Activated CD4-positive, alpha-beta T cell treated with anti-CD3 and anti-CD28 coated beads, Interleukin-10, Interleukin-2, amounts not matched to agents 100 ng/mL and 50 ng/mL, durations not matched to agents 16 hours and 8 hours (primary cell): ENCODE measurements at regions not wholly inside any gene's neighbourhood (a gene's known extent, or its start where the extent isn't known, plus 50 kb on each side); places are given as distances from the start of the nearest gene placed in this dataset.

ENCODE experiments used
- DNase-seq: peaks from one replicate; pipeline ENCODE4 v3.0.0-alpha.2; 2020

DNA sequence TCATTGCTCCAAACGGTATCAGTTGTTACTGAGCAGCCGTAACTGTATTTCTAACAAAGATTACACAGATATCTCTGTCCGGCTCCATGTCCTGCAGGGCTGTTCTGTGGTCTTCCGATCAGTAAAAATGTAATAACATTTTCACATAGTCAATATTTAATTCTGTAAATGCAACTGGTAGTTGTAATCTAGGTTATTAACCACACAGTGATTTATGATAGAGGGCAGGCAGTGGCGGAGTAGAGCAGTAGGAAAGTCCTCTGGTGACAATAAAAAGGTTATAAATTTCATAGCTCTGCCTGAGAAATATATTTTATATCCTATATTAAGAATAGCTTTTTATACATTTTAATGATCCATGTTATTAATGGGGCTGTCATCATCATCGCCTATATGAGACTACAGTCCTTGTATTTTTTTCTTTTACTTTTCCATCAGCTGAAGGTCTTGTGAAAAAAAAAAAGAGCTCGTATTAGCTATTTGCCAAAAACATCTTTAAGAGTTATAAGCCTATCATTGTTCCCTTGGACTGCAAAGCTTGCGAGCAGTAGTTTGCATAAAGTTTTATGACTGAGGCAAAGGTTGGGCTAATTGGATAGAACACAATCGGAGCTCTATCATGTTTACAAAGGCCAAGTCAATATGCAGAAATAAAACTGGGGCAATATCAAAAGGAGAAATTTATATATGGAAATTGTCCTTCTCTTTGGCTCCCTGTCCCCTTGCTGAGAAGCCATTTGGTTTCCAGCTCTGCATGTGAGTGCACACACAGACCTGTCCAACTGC lies 648.0 kb downstream of the IRX1 start:
- no peak for DNase-seq

DNA sequence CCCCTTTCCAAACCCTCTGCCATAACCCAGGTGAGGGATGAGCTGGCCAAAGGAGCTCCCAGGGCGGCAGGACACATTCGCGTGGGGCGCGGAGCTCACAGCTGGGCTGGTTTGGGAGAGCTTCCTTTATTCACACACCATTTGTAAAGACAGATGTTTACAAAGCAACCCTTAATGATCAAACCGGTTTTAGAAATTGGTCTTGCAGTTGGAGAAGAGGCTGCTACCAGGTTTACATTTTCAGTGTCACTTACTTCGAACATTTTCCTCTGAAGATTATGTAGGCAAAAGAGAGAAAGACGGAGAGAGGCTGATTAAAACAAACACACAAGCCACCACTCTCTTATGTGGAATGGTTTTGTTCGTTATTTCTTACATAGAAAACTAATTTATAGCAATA lies 648.7 kb downstream of the IRX1 start:
- DNase-seq, result no peak

DNA sequence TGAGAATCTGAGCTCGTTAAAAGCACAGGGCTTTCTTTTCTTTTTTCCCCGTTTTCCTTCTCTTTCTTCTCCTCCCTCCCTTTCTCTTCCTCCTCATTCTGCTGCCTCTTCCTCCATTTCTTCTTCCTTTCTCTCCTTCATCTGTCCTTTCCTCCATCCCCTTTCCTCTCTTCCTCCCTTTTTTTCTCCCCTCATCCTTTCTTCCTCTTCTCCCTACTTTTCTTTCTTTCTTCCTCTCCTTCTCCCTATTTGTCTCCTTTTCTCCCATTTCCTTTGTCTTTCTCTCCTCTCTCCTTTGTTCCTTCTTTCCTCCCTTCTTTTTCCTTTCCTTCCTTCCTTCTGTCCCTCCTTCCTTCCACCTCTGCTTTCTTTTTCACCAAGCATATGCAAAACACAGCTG lies 649.4 kb downstream of the IRX1 start:
- DNase-seq, result no peak

DNA sequence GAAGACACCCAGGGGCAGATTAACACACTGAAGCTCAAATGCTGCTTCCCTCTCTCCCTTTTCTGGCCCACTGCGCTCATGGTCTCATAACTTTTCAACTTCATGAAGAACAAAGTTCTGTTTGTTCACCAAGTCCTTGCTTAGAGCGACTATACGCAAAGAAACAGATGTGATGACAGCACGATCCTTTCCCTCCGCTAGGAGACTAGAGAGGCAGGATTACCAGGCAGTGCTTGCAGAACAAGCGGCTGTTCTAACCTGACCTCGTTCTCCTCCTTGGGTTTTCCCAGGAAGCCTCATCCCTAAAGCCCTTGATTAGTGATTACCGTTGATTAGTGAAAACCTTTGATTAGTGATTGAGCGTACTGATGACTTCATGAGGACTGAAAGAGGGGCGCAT lies 649.9 kb downstream of the IRX1 start:
- DNase-seq, result no peak

DNA sequence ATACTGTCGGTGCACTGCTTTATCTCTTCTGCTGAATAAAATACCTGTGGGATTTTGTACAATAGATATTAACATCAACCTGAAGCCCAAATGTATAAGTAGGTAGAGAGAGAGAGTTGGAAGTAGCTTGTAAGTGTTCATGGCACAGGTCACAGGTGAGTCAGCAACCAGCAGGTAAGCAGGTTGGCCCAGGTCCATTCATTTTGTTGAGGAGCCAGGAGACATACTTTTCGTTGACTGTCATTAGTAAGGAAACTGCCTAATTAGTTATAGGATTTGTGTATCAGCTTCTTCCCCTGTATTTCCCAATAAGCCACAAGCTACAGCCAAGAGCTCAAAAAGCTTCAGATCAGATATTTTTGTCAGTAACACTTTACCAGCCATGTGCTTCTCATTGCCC lies 650.8 kb downstream of the IRX1 start:
- no peak for DNase-seq

DNA sequence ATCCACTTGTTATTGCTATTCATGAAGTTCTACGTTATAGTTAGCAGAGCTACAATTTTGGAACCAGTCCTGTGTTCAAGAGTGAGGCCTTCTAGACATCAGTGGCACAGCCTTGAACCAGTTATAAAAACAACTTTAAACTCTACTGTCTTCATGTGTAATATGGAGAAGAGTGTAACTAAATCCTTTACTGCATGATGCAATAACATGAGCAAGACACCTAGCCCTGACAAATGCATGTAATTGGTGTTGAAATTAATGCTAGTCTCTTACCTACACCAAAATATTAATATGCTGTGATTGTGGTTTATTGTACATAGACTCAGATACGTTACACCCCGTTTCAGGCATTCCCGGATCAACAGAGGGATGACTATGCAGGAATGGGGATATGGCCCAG lies 654.6 kb downstream of the IRX1 start:
- DNase-seq, result no peak

DNA sequence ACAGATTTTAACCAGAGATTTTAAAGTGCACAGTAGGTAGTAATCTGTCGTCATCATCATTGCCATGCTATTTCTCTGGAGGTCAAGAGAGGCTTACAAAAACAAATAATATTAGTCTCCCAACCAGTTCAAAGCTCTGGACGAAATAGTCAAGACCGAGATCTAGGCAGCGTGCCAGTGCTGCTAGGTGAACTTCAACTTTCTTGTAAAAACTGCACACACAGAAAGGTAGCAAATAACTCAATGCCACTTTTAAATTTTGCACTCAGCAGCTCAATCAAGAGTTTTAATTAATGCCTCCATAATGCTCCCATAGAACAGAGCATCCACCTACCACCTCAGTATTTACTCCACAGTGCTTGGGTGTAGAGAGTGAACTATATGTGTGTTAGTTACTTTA lies 656.8 kb downstream of the IRX1 start:
- no peak for DNase-seq

DNA sequence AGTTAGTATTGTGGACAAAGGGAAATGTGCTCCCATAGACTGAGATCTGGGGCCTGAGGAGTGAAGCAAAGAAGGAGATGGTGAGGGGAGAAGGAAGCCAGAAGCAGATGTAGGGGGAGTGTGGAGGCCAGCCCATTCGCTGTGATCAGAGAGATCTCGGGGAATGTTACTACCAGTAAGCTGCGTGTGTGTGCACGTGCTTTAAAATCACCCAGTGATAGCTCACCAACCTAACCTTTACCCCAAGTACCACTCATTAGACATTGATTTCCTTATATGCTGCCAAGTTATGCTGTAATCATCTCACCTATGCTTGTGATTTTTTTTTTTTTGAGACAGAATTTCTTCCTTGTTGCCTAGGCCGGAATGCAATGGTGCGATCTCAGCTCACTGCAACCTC lies 659.1 kb downstream of the IRX1 start:
- DNase-seq, result no peak

DNA sequence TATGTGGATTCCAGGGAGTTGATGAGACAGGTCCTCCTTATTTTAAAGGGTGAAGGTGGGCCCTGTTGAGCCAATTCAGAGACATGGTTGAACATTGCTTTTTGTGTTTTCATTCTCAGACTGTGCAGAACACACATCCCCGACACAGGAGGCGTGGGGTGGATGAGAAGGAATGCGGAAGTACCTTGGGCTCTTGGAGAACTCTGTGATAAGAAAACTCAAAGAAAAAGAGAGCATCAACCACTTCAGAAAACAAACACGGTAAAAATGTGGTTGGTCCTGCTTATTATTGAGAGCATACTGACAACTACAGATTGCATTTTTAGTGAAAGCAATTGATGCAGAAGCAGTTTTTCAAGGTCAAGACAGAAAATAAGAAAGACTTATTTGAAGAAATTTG lies 659.8 kb downstream of the IRX1 start:
- DNase-seq, result no peak

DNA sequence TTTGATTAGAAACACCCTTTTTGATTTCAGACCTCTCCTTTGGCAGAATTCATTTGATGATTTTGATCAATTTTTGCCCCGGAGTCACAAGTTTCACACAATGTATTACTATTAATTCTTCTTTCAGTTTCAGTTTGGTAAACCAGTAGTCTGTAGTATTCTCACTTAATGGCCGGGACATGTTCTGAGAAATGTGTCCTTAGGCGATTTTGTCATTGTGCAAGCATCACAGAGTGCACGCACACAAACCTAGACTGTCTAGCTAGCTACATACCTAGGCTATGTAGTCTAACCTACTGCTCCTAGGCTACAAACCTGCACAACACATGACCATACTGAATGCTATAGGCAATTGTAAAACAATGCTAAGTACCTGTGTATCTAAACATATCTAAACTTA lies 662.5 kb downstream of the IRX1 start:
- DNase-seq, result no peak

DNA sequence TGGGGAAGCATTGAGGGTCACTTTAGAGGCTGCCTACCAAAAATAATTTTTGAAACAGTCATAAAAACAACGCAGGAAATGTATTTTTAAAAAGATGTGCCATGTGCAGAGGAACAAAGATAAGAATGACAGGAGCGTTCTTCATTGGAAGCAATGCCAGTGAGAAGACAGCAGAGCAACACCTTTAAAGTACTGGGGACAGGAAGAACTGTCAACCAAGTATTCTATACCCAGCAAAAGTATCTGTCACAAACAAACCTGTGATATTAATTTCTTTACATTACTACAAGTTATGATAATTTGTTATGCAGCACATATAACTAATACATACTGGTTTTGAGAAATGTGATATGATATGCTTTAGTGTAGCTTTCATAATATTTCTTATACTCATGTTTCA lies 675.6 kb downstream of the IRX1 start:
- DNase-seq, result no peak

DNA sequence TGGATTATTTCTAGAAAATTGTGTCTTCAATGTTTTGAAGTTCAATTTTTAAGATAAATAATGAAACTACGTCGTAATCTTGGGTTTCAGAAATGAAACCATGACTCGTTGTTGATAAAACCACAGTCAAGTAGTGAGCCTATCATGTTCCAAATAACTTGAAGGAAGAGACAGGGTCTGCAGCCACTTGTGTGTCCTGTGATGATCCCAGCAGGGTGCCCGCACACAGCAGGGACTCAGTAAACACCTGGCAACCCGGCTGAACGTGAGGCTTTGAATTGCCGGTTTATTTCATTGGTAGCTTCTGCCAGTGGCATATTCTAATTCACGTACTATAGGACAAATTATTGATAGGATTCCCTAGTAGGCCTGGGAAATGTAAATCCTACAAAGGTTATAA lies 679.6 kb downstream of the IRX1 start:
- DNase-seq, result no peak

DNA sequence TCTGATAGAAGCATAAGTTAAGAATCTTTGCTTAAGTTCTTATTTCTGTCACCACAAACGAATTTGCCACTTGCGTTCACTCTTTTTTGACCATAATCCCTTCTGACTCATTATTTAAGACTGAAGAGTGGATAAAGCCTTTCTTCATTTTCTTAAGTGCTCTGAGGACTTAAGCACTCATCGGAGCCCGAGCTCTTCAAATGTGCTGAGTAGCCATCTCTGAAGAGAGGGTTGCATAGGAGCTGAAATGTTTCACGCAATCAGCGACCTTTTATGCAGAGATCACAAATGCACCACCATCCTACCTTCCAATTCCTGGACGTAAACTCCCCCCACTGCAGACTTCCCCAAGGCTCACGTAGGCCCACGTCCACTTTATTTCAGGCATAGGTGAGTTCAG lies 699.2 kb downstream of the IRX1 start:
- DNase-seq, result no peak

DNA sequence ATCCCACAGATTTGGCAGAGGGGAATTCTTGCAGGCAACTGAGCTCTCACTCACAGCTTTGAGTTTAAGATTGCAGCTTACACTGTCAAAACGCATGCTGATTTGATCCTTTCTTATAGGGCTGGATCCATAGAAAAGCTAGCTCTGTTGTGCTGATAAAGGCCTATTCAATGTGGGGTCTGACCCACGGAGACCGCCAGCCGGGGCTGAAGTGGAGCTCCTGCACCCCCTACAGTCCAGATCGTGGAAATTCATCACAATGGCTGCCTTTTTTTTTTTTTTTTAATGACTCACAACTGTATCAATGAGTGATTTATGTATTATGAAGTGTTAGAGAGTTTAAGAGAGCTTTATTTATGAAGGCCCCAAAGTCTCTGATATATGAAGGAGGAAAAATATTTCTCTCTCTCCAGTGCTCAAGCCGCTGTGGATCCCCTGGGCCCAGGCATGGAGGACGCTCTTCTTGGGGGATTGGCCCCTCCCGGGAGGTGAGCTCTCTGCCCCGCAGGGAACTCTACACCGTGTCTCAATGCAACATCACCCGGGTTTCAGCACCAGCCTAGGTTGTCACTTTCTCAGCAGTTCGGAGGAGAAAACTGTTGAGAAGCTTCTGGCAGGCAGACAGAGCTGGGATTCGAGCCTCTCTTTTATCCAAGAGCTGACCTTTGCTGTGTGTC lies 700.2 kb downstream of the IRX1 start:
- DNase-seq, result no peak

DNA sequence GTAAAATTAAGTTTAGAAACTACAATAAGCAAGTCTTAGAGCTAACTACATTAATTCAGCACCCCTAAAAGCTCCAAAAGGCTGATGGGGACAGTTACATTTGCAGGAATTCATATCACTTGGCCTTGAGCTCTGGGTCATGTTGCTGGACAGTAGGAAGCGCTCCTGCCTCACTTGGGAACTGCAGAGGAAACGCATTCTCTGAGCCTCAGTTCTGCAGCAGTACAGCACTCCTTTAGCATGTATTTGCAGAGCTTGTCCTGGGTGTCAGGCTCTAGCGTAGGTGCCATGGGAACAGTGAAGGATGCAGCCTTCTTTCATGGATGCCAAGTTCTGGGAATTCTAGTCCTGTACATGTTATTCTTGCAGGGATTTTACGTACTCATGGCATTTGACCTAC lies 710.4 kb downstream of the IRX1 start:
- no peak for DNase-seq

DNA sequence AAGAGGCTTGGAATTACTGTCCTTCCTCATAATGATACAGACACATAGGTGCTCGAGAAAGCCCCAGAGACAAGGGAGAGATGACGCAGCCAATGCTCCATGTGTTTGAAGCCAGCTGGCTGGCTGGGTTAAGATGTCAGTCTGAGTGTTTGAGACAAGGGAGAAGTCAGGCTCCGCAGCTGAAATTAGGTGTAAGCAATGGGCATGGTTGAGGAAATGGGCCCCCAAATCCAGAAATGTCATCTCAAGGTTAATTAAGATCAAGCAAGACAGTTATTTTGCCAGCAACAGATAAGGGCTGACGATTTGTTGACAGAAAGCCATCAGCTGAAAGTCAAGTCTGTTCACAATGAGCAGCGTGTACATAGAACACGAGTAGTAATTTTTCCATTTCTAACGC lies 713.4 kb downstream of the IRX1 start:
- no peak for DNase-seq

DNA sequence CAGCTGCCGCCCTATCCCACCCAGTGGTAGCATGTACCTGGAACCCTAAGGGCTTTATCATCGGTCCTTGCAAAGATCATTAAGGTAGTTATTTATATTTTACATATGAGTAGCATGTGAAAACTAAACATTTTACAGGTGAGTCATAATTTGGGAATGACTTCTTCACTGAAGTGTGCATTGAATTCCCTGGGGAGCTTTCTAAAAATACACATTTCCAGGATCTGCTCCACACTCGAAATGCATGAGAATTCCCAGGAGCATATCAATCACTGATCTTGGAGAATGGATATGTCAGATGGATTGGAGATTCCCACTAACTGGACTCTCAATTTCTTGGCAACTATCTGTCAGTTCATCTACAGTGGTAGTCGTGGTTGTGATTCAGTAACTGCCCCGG lies 717.5 kb downstream of the IRX1 start:
- DNase-seq, result no peak

DNA sequence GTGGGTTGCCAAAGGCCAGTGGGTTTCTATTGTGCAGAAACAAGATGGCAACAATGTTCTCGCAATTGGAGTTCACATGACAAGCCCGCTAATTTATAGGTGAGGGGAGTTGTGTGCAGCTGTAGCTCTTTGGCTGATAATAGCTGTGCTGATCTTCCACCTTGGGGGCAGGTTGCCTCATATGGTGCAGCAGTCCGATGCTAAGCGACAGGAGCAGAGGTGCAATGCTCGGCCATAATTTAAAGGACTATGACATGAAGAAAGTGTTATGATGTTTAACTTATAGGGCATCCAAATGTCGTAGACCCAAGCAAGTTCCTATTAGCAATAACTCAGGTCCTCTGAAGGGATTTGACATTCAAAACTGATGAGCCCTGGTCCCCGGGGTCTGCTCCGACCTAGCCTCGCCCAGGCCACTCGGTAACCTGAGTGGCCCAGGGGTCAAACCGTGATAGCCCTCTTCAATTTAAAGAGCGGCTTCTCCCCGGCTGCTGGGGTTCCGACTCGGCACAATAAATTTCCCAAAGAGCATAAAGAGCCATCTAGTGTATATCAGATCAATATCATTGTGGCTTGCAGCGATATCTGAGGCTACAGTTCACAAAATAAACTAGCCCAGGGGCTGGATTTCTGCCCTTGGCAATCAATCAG lies 724.0 kb downstream of the IRX1 start:
- DNase-seq, result no peak

DNA sequence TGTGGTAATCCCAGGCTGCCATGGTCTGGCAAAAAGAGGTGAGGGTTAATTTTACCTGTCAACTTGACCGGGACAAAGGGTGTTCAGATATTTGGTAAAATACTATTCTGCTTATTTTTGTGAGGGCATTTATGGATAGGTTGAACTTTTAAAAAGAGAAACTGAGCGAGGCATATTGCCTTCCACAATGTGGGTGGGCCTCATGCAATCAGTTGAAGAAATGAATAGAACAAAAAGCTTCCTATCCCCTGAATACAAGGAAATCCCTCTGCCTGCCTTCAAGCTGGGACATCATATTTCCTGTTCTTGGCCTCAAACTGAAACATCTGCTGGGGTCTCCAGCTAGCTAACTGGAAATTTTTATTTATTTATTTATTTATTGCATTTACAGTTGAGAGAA lies 734.7 kb downstream of the IRX1 start:
- DNase-seq, result no peak

DNA sequence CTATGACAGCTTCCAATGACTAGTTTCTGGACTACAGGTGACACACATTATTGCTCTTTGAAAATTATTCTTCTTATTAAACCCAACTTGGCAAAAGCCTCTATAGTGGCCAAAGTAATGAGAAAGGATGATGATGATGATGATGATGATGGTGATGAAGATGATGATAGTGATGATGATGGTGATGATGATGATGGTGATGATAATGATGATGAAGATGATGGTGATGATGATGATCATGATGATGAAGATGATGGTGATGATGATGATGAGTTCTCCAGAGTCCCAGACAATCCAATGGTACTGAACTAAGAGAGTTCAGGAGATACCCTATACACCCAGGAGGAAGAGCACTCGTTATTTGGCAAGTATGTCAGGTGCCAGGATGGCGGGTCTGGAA lies 739.4 kb downstream of the IRX1 start:
- no peak for DNase-seq

DNA sequence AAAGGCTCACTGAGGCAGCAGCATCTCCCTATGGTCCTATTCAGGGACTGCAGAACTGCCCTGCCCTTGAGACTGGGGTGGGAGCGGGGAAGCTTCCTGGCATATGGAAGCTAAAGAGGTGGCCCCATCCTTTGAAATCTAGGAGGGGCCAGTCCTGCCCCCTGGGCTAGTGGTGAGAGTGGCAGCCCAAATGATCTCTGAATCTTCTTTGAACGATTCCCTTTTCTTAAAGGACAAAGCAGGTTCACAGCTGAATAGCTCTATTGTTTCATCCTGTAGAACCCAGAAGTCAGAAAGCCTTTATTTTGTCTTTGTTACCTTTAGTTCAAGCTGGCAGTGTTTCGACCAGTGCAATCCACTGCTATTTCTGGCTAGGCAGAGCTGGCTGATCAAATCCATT lies 741.9 kb downstream of the IRX1 start:
- no peak for DNase-seq

DNA sequence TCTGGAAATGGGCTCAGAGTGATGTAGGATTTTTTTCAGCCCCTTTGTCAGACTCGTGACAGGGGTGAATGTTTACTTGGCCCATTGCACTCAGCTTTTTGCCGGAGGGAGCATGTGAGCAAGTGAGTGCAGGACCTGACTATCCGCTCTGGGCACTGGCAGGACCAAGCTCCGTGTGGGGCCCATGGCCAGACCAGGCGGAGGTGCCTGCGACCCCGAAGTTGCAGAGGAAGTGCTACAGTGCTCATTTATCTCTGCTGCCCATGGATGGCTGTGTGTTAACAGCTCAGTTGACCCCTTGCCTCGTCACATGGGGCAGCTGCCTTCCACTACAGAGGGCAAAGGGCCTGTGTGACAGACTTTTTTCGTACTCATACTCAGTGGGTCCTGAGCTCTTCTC lies 744.3 kb downstream of the IRX1 start:
- no peak for DNase-seq

DNA sequence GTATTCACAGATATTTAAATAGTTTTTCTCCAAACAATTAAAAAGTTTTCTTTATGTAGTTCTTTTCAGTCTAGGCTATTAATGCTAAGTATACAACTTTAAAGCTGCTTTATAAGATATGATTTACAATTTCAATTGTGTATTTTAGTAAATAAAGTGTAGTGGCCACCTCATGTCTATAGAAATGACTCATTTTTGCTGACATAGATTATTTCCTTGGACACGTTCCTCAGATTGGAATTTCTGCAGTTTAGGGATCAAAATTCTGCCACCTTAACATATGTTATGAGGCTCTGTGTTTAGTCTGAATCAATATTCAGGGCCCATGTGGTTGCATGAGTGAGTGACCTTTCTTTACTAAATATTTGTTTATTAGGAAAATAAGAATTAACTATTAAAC lies 750.2 kb downstream of the IRX1 start:
- no peak for DNase-seq

DNA sequence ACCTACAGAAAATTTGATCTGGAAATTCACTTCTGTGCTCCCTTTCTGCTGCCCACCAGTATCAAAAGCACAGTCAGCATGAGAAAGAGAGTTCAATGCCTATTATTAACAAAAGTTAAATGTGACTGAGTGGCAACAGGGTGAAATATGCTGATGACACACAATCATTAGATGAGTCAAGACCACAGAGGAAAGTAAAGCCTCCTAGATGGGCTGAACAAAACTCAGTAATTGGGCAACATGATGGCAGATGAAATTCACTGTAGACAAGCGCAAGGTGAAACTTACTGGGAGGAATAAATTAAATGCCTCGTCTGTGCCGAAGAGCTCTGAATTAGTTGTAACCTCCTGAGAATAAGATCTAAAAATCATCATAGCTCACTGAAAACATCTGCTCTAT lies 752.8 kb downstream of the IRX1 start:
- no peak for DNase-seq

DNA sequence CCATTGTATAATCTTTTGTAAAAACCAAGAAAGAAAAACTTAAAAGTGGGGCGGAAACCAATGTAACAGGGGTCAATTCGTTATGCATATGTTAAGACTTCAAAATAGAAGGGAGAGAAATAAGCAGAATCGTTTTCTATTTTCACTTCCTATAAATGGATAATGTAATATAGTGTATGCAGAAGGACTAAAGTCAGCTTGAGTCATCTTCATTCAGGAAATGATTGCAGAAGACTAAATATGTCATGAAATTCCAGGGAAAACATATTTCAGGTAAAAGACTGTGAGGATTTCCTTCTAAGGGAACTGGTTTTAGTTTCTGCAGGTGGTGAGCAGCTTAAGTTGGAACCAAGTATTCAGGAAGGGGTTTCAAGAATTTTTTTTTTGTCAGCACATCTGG lies 753.3 kb downstream of the IRX1 start:
- no peak for DNase-seq
